ENCODE measurements at regions not wholly inside any gene's neighbourhood (a gene's known extent, or its start where the extent isn't known, plus 50 kb on each side); places are given as distances from the start of the nearest gene placed in this dataset.
A peak's percentile ranks its signal among the peaks of the same experiment; 100 is the strongest.

DNA sequence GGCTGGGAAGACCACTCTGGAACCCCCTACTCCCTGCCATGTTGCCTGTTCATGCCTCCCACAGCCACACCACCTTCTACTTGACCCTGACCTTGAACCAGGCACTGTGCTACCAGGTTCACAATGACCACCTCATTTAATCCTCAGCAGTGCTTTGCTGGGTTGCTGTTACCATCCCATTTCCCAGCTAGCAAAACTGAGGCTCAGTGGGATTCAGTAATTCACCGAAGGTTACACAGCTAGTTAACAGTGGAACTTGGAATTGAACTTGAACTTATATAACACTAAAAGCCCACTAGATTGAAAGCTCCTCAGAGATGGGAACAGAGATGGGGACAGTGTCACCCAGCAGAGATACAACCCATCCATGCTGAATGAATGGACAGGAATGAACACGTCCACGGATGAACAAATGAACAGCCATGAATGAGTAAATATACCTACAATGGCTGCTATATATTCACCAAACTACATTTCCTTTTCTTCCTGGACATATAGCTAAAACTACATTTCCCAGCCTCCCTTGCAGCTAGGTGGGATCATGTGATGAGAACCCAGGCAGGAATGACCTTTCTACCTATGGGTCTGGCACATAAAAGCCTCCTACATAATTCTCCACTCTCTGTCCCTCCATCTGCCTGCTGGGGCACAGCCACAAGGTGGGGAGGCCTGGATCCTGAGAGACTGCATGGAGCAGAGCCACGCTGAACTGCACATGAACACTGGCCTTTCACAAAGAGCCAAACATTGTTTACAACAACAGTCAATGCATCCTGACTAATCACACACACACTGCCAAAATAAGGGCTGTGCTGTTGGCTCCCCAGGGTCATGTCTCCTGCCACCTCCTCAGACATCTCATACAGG is 94.8 kb downstream of the RMI2 start (continued):
- TF ChIP-seq, protein P1, sequence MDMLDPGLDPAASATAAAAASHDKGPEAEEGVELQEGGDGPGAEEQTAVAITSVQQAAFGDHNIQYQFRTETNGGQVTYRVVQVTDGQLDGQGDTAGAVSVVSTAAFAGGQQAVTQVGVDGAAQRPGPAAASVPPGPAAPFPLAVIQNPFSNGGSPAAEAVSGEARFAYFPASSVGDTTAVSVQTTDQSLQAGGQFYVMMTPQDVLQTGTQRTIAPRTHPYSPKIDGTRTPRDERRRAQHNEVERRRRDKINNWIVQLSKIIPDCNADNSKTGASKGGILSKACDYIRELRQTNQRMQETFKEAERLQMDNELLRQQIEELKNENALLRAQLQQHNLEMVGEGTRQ (IDR thresholded peaks at IDR 0.05; ENCODE audit: low read depth, low read length), result peak; percentile 52
- TF ChIP-seq, protein P1 (CRISPR knock-in tag; IDR thresholded peaks at IDR 0.05; ENCODE audit: borderline replicate concordance), result peak; percentile 89; the same call in 1 of the 2 replicates
- no peak for TF ChIP-seq ZNF292 (CRISPR knock-in tag; IDR thresholded peaks at IDR 0.05; ENCODE audit: borderline replicate concordance, low read depth)
- TF ChIP-seq CREM (IDR thresholded peaks at IDR 0.05), result peak; percentile 46; the same call in 1 of the 2 replicates
- TF ChIP-seq CREM (CRISPR knock-in tag; IDR thresholded peaks at IDR 0.05), result no peak
- TF ChIP-seq ELF1 (CRISPR knock-in tag; IDR thresholded peaks at IDR 0.05), result 0 out of 2 replicates have a peak, but pooled peaks have one; percentile 28
- TF ChIP-seq, protein P2, sequence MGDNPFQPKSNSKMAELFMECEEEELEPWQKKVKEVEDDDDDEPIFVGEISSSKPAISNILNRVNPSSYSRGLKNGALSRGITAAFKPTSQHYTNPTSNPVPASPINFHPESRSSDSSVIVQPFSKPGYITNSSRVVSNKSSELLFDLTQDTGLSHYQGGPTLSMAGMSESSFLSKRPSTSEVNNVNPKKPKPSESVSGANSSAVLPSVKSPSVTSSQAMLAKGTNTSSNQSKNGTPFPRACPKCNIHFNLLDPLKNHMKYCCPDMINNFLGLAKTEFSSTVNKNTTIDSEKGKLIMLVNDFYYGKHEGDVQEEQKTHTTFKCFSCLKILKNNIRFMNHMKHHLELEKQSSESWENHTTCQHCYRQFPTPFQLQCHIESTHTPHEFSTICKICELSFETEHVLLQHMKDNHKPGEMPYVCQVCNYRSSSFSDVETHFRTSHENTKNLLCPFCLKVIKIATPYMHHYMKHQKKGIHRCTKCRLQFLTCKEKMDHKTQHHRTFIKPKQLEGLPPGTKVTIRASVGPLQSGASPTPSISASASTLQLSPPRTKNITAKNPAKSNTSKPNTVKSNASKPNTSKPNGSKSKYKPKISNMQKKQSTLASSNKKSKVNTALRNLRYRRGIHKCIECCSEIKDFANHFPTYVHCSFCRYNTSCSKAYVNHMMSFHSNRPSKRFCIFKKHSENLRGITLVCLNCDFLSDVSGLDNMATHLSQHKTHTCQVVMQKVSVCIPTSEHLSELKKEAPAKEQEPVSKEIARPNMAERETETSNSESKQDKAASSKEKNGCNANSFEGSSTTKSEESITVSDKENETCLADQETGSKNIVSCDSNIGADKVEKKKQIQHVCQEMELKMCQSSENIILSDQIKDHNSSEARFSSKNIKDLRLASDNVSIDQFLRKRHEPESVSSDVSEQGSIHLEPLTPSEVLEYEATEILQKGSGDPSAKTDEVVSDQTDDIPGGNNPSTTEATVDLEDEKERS (CRISPR knock-in tag; IDR thresholded peaks at IDR 0.05), result 0 out of 2 replicates have a peak, but pooled peaks have one; percentile 27
- TF ChIP-seq, protein P3, sequence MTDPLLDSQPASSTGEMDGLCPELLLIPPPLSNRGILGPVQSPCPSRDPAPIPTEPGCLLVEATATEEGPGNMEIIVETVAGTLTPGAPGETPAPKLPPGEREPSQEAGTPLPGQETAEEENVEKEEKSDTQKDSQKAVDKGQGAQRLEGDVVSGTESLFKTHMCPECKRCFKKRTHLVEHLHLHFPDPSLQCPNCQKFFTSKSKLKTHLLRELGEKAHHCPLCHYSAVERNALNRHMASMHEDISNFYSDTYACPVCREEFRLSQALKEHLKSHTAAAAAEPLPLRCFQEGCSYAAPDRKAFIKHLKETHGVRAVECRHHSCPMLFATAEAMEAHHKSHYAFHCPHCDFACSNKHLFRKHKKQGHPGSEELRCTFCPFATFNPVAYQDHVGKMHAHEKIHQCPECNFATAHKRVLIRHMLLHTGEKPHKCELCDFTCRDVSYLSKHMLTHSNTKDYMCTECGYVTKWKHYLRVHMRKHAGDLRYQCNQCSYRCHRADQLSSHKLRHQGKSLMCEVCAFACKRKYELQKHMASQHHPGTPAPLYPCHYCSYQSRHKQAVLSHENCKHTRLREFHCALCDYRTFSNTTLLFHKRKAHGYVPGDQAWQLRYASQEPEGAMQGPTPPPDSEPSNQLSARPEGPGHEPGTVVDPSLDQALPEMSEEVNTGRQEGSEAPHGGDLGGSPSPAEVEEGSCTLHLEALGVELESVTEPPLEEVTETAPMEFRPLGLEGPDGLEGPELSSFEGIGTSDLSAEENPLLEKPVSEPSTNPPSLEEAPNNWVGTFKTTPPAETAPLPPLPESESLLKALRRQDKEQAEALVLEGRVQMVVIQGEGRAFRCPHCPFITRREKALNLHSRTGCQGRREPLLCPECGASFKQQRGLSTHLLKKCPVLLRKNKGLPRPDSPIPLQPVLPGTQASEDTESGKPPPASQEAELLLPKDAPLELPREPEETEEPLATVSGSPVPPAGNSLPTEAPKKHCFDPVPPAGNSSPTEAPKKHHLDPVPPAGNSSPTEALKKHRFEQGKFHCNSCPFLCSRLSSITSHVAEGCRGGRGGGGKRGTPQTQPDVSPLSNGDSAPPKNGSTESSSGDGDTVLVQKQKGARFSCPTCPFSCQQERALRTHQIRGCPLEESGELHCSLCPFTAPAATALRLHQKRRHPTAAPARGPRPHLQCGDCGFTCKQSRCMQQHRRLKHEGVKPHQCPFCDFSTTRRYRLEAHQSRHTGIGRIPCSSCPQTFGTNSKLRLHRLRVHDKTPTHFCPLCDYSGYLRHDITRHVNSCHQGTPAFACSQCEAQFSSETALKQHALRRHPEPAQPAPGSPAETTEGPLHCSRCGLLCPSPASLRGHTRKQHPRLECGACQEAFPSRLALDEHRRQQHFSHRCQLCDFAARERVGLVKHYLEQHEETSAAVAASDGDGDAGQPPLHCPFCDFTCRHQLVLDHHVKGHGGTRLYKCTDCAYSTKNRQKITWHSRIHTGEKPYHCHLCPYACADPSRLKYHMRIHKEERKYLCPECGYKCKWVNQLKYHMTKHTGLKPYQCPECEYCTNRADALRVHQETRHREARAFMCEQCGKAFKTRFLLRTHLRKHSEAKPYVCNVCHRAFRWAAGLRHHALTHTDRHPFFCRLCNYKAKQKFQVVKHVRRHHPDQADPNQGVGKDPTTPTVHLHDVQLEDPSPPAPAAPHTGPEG (CRISPR knock-in tag; IDR thresholded peaks at IDR 0.05), result 0 out of 2 replicates have a peak, but pooled peaks have one; percentile 8
- peak; percentile 46; the same call in 1 of the 2 replicates for TF ChIP-seq SUZ12 (IDR thresholded peaks at IDR 0.05; ENCODE audit: low read depth, low read length)
- 0 out of 2 replicates have a peak, but pooled peaks have one; percentile 7 for TF ChIP-seq TAF1 (CRISPR knock-in tag; IDR thresholded peaks at IDR 0.05)
- no peak for TF ChIP-seq ISL2 (CRISPR knock-in tag; IDR thresholded peaks at IDR 0.05)
- 0 out of 2 replicates have a peak, but pooled peaks have one; percentile 38 for TF ChIP-seq KAT8 (CRISPR knock-in tag; IDR thresholded peaks at IDR 0.05)
- no peak for TF ChIP-seq ZNF660 (CRISPR knock-in tag; IDR thresholded peaks at IDR 0.05; ENCODE audit: borderline replicate concordance, low read depth)
- peak; percentile 63 for TF ChIP-seq HNF4A (CRISPR knock-in tag; IDR thresholded peaks at IDR 0.05)
- peak; percentile 98 for TF ChIP-seq ZNF333 (CRISPR knock-in tag; IDR thresholded peaks at IDR 0.05; ENCODE audit: borderline replicate concordance)
- peak; percentile 45; the same call in 1 of the 2 replicates for TF ChIP-seq PHF20 (CRISPR knock-in tag; IDR thresholded peaks at IDR 0.05)
- peak; percentile 91 for TF ChIP-seq ZNF143 (CRISPR knock-in tag; IDR thresholded peaks at IDR 0.05)
- TF ChIP-seq RXRB (CRISPR knock-in tag; IDR thresholded peaks at IDR 0.05; ENCODE audit: borderline replicate concordance), result 0 out of 2 replicates have a peak, but pooled peaks have one; percentile 12
- no peak for TF ChIP-seq ZFP1 (CRISPR knock-in tag; IDR thresholded peaks at IDR 0.05)

Data from HepG2 (cell line).